ENCODE measurements at regions not wholly inside any gene's neighbourhood (a gene's known extent, or its start where the extent isn't known, plus 50 kb on each side); places are given as distances from the start of the nearest gene placed in this dataset.

DNA sequence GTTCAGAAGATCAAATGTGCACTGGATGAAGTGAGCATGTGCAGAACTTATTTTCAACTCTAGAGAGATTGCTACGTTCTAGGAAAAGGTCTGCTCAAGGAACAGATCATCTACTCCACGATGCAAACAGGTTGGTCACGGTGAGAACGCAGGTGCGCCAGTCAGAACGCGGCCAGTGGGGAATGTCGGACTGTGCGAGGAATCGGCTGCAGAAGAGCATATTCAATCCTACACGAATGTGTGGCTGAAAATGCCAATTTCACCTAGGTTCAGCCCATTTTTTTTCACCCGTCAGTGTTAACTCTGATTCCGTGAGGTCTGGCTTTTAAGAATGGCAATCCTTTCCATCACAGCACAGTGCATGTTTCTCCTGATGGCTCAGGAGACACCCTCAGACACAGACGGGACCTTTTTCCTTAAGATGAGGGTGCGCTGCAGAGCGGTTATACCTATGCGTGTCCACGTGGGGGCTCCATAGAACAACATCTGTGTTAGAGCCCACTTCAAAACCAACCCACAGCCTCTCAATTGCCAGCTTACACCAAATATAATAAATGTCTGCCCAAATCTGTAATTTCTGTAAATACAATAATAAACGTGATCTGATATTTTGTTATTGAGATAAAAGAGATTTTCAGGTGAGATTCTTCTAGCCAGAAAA lies 250.4 kb downstream of the FOXA2 start:
- no peaks in the 10 kb centered on the region for H3K79me2 ChIP-seq (ENCODE audit: control insufficient read depth in 1 of 2, insufficient read depth in 2 of 2, low read length in 2 of 2)
- no peaks in the 10 kb centered on the region for H3K79me1 ChIP-seq (ENCODE audit: low read depth, low read length)
- H3K56ac ChIP-seq (replicated peaks; ENCODE audit: insufficient read length, low read depth, low read length) = no peak overlapping the region
- no peak overlapping the region for H4K91ac ChIP-seq (replicated peaks; ENCODE audit: insufficient read length, low read length)
- H3K4me3 ChIP-seq (ENCODE audit: extremely low read depth in 1 of 4, insufficient read depth in 2 of 4, low read depth in 3 of 4, low read length in 4 of 4) = no peak overlapping the region
- CTCF ChIA-PET (ENCODE audit: partially characterized antibody) = interaction anchor here (0.7 to 4.2 kb wide), 21 partner anchors 12 to 362 kb away, joined by 3 to 26 read pairs (median 4); no protein-coding TSS in a partner anchor
- H3K23me2 ChIP-seq (ENCODE audit: low read depth, low read length) = no peaks in the 10 kb centered on the region
- H3K4me1 ChIP-seq (replicated peaks in 1 of 4; ENCODE audit: control insufficient read depth in 3 of 4, insufficient read depth in 4 of 4, low read length in 3 of 4) = no peaks in the 10 kb centered on the region
- H3K27ac ChIP-seq (ENCODE audit: low read depth, low read length) = no peak overlapping the region
- H2BK20ac ChIP-seq (ENCODE audit: low read length) = no peak overlapping the region
- H2BK5ac ChIP-seq (ENCODE audit: low read depth, low read length) = no peak overlapping the region
- H3K9me3 ChIP-seq (ENCODE audit: insufficient read depth in 2 of 2, low read depth in 1 of 2, low read length in 1 of 2) = no peaks in the 10 kb centered on the region
- H3K4me2 ChIP-seq (ENCODE audit: insufficient read depth in 1 of 2, low read depth in 2 of 2, low read length in 2 of 2) = no peak overlapping the region
- H2AK5ac ChIP-seq (ENCODE audit: low read depth, low read length) = no peak overlapping the region
- DNase-seq (ENCODE audit: low read depth in 1 of 2, low spot score in 2 of 2) (peak in 1 of 2 experiments; percentile 69), FAIRE-seq (peak; percentile 74)
- no peak overlapping the region for H3K23ac ChIP-seq (ENCODE audit: insufficient read length)
- H3K27me3 ChIP-seq (replicated peaks in 1 of 4; ENCODE audit: control insufficient read depth in 3 of 4, extremely low read depth in 1 of 4, insufficient read depth in 3 of 4, low read length in 3 of 4) = peaks cover 0 to 3% (median 0%) of the 10 kb centered on the region in 4 experiments; a peak in 2 of 7 replicates
- H2AFZ ChIP-seq (ENCODE audit: low read length) = no peak overlapping the region
- no peak overlapping the region for H2BK12ac ChIP-seq (ENCODE audit: low read depth, low read length)
- no peaks in the 10 kb centered on the region for H4K20me1 ChIP-seq (replicated peaks in 1 of 2; ENCODE audit: control insufficient read depth in 1 of 2, insufficient read depth in 2 of 2, low read length in 2 of 2)
- no peak overlapping the region for H4K8ac ChIP-seq (ENCODE audit: extremely low read depth, insufficient read depth, low read length)
- H3K18ac ChIP-seq (ENCODE audit: extremely low read depth, low read length) = no peak overlapping the region
- no peak overlapping the region for H2BK120ac ChIP-seq (replicated peaks; ENCODE audit: low read depth, low read length)
- 52% methylated on average over 19 of the region's 19 CpGs; no CpG with 5 or more reads in 1 of the 2 experiments for WGBS, 2 experiments (ENCODE audit: extremely low coverage in 1 of 2, insufficient coverage in 1 of 2, insufficient read length in 1 of 2, insufficient replicate concordance in 2 of 2, low coverage in 1 of 2, low lambda C conversion rate in 2 of 2, missing lambda C conversion rate in 1 of 2)
- no peak overlapping the region for H4K5ac ChIP-seq (ENCODE audit: insufficient read length, low read depth, low read length)
- no peak overlapping the region for H3K9ac ChIP-seq (replicated peaks in 1 of 4; ENCODE audit: extremely low read depth in 1 of 4, low read depth in 3 of 4, low read length in 3 of 4)
- POLR2A ChIA-PET (ENCODE audit: partially characterized antibody) = no interaction called here
- H2BK15ac ChIP-seq (ENCODE audit: low read length) = no peak overlapping the region
- no peaks in the 10 kb centered on the region for H3K36me3 ChIP-seq (ENCODE audit: control insufficient read depth in 2 of 4, insufficient read depth in 4 of 4, low read length in 3 of 4)
- H3K4ac ChIP-seq (replicated peaks; ENCODE audit: insufficient read length, low read depth, low read length) = no peak overlapping the region
- H3K14ac ChIP-seq (ENCODE audit: insufficient read length) = no peak overlapping the region
- no peak for TF ChIP-seq POU5F1 (IDR thresholded peaks at IDR 0.05; ENCODE audit: low read depth, low read length)
- no peak for TF ChIP-seq ZNF274 (IDR thresholded peaks at IDR 0.05; ENCODE audit: borderline replicate concordance, extremely low read depth, low read length)
- TF ChIP-seq RAD21 (IDR thresholded peaks at IDR 0.05 in 1 of 2, conservative IDR thresholded peaks at IDR 0.05 in 1 of 2; ENCODE audit: low read depth in 2 of 2, low read length in 2 of 2) = peak; percentile 83 to 84
- TF ChIP-seq CTCF (IDR thresholded peaks at IDR 0.05; ENCODE audit: control extremely low read depth in 1 of 3, insufficient read depth in 1 of 3, low read depth in 1 of 3, low read length in 3 of 3) = peak; percentile 68 to 74 (median 71)
- TF ChIP-seq MAFK (IDR thresholded peaks at IDR 0.05; ENCODE audit: low read depth, low read length) = no peak
- no peak for TF ChIP-seq JUN (IDR thresholded peaks at IDR 0.05; ENCODE audit: low read depth, low read length)
- TF ChIP-seq EZH2 (IDR thresholded peaks at IDR 0.05; ENCODE audit: low read depth, low read length, severe bottlenecking) = no peak
- no peak for TF ChIP-seq SIX5 (IDR thresholded peaks at IDR 0.05; ENCODE audit: low read depth, low read length)
- TF ChIP-seq, protein P1, sequence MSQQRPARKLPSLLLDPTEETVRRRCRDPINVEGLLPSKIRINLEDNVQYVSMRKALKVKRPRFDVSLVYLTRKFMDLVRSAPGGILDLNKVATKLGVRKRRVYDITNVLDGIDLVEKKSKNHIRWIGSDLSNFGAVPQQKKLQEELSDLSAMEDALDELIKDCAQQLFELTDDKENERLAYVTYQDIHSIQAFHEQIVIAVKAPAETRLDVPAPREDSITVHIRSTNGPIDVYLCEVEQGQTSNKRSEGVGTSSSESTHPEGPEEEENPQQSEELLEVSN (IDR thresholded peaks at IDR 0.05) = no peak
- TF ChIP-seq RFX5 (IDR thresholded peaks at IDR 0.05; ENCODE audit: borderline replicate concordance, low read depth, low read length) = no peak

Data from H1 (cell line).